ENCODE measurements at regions not wholly inside any gene's neighbourhood (a gene's known extent, or its start where the extent isn't known, plus 50 kb on each side); places are given as distances from the start of the nearest gene placed in this dataset.

GRCh38 chr1:192524223-192524622 lies 51.4 kb upstream of the RGS1 start:
- no peak for DNase-seq (ENCODE audit: low read depth)
